Vagina (tissue), 2 donors: ENCODE measurements at regions not wholly inside any gene's neighbourhood (a gene's known extent, or its start where the extent isn't known, plus 50 kb on each side); places are given as distances from the start of the nearest gene placed in this dataset.

ENCODE experiments used
- DNase-seq, 2 donors: peaks; one replicate each; pipeline ENCODE4 v3.0.0-alpha.2; 2017; ENCODE audit errors: extremely low spot score in 2 of 2
- H3K27ac ChIP-seq: fragments of 200-600 bp; sonication (generic); one replicate; pipeline ENCODE4 v1.5.1; 2019
- H3K27me3 ChIP-seq: fragments of 200-600 bp; sonication (generic); one replicate; pipeline ENCODE4 v1.5.1; 2019
- H3K36me3 ChIP-seq, 2 donors: fragments of 200-600 bp; sonication (generic); one replicate each; pipeline ENCODE4 v1.5.1; 2017 to 2019
- H3K4me1 ChIP-seq: fragments of 200-600 bp; sonication (generic); one replicate; pipeline ENCODE4 v1.5.1; 2019
- H3K4me3 ChIP-seq, 2 donors: fragments of 200-600 bp; sonication (generic); 1 replicate in 1 of 2; 2 replicates in 1 of 2; pipeline ENCODE4 v1.5.1; 2016 to 2019
- H3K9me3 ChIP-seq: fragments of 200-600 bp; sonication (generic); one replicate; pipeline ENCODE4 v1.5.1; 2019
- CTCF ChIP-seq, 3 experiments: fragments of 450-650 bp in 2 of 3; fragments of 200-600 bp in 1 of 3; sonication (generic) in 1 of 3; IDR thresholded peaks; one replicate each; pipeline ENCODE4 v1.5.1; 2017 to 2019; ENCODE audit warnings: antibody characterized with exemption in 3 of 3, mild to moderate bottlenecking in 2 of 3, moderate library complexity in 2 of 3
- POLR2A ChIP-seq, 2 donors: fragments of 450-650 bp; IDR thresholded peaks; one replicate each; pipeline ENCODE4 v1.6.1; 2017; ENCODE audit warnings: antibody characterized with exemption in 2 of 2, mild to moderate bottlenecking in 2 of 2, moderate library complexity in 2 of 2
- POLR2AphosphoS5 ChIP-seq, 2 donors: sonication (generic); formaldehyde crosslinking; IDR thresholded peaks; one replicate each; pipeline ENCODE4 v1.9.0; 2017; ENCODE audit warnings: antibody characterized with exemption in 2 of 2, mild to moderate bottlenecking in 2 of 2, low read depth in 1 of 2; ENCODE audit not compliant: insufficient read depth in 1 of 2
- intact Hi-C: fragments of 100-400 bp; cut with DNase I; formaldehyde crosslinking; loops from one replicate; pipeline ENCODE4 v1.15.1; 2023

DNA sequence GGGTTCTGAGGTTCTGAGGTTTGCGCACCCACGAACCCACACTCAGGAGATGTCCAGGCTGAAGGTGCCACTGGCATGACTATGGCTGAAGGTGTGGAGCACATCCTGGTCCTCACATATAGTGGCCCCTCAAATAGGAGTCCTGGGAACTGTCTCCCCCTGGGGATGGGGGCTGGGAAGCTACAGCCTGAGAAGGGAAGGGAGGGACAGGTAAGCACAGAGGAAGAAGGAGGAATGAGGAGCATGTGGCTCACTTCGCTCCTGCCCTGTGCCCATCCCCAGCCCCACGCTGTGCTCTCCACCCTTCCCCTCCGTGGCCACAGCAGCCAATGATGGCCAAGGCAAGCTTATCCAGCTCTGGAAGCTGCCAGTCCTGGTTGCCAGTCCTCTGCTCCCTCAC, 123.9 kb upstream of the LHX1 start:
- peaks cover 2% of the 10 kb centered on the region for H3K4me1 ChIP-seq
- intact Hi-C loops, result no loop called here
- no peak overlapping the region for H3K27ac ChIP-seq
- no peaks in the 10 kb centered on the region for H3K9me3 ChIP-seq
- no peak overlapping the region for H3K4me3 ChIP-seq
- no peak for TF ChIP-seq POLR2A (IDR thresholded peaks at IDR 0.05)
- TF ChIP-seq CTCF (IDR thresholded peaks at IDR 0.05), result no peak
- no peak for TF ChIP-seq POLR2AphosphoS5 (IDR thresholded peaks at IDR 0.05; ENCODE audit: insufficient read depth in 1 of 2, low read depth in 1 of 2)
- no peaks in the 10 kb centered on the region for H3K36me3 ChIP-seq
- no peak for DNase-seq
- peaks cover 4% of the 10 kb centered on the region for H3K27me3 ChIP-seq

DNA sequence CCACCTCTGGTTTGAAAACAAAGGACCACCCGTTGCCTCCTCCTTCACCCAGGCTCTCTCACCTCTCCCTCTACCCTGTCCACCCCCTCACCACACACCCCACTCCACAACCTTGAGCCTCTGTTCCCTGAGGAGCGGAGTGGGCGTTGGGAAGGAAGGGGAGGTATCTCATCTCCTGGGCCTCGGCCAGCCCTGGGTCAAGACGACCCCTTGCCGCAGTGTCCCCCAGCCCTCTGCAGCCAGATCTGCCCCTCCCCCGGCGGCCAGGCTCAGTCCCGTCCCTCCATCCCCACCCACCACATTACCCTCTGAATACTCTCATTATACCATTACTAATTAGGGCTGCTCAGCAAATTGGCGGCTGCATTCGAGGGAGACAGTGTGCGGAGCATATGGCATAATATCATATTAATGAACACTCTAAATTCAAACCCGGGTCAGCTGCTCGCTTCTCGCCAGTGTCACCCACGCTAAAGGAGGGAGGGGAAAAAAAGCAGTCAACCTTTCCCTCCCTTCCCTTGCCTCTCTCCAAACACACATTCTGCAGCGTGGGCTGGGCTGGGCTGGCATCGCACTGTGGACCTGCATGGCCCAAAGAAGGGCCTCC, 123.2 kb upstream of the LHX1 start:
- no peaks in the 10 kb centered on the region for H3K27me3 ChIP-seq
- no peaks in the 10 kb centered on the region for H3K9me3 ChIP-seq
- no peak overlapping the region for H3K4me3 ChIP-seq
- DNase-seq, result no peak
- H3K36me3 ChIP-seq, result no peaks in the 10 kb centered on the region
- H3K27ac ChIP-seq, result no peak overlapping the region
- no peaks in the 10 kb centered on the region for H3K4me1 ChIP-seq
- TF ChIP-seq POLR2A (IDR thresholded peaks at IDR 0.05), result no peak
- TF ChIP-seq POLR2AphosphoS5 (IDR thresholded peaks at IDR 0.05; ENCODE audit: insufficient read depth in 1 of 2, low read depth in 1 of 2), result no peak
- TF ChIP-seq CTCF (IDR thresholded peaks at IDR 0.05), result no peak
- intact Hi-C loops, result no loop called here

DNA sequence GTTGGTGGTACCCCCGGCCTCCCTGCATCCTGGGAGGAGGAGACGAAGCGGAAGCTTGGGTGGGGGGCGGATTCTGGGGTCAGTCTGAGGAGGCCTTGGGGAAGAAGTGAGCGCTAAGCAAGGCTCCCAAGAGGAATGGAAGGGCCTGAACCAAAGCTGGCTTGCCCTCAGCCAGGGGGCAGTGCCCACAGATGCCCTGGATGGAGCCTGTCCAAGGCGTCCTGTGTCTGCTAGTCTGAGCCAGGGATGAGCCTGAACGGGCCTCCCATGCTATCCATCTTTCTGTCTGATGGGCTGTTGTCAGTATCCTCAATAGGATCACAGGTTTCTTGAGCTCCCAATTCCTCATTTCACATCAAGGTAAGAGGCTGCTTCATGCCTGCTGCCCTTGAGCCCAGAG, 122.3 kb upstream of the LHX1 start:
- no peaks in the 10 kb centered on the region for H3K4me1 ChIP-seq
- H3K27ac ChIP-seq, result no peak overlapping the region
- intact Hi-C loops, result no loop called here
- no peak for DNase-seq
- no peaks in the 10 kb centered on the region for H3K36me3 ChIP-seq
- H3K27me3 ChIP-seq, result no peaks in the 10 kb centered on the region
- TF ChIP-seq POLR2AphosphoS5 (IDR thresholded peaks at IDR 0.05; ENCODE audit: insufficient read depth in 1 of 2, low read depth in 1 of 2), result no peak
- no peak for TF ChIP-seq POLR2A (IDR thresholded peaks at IDR 0.05)
- no peak for TF ChIP-seq CTCF (IDR thresholded peaks at IDR 0.05)
- H3K9me3 ChIP-seq, result no peaks in the 10 kb centered on the region
- H3K4me3 ChIP-seq, result no peak overlapping the region

- H3K27me3 ChIP-seq, result no peaks in the 10 kb centered on the region
- no peaks in the 10 kb centered on the region for H3K9me3 ChIP-seq
- TF ChIP-seq POLR2AphosphoS5 (IDR thresholded peaks at IDR 0.05; ENCODE audit: insufficient read depth in 1 of 2, low read depth in 1 of 2) (no peak), POLR2A (IDR thresholded peaks at IDR 0.05) (no peak), CTCF (IDR thresholded peaks at IDR 0.05) (no peak)
- intact Hi-C loops, result no loop called here
- no peak overlapping the region for H3K27ac ChIP-seq
- no peak for DNase-seq
- H3K4me3 ChIP-seq, result no peak overlapping the region
- H3K4me1 ChIP-seq, result no peaks in the 10 kb centered on the region
- H3K36me3 ChIP-seq, result no peaks in the 10 kb centered on the region
These were observed 120.9 kb upstream of the LHX1 start for GRCh38 chr17:36816214-36816906.

DNA sequence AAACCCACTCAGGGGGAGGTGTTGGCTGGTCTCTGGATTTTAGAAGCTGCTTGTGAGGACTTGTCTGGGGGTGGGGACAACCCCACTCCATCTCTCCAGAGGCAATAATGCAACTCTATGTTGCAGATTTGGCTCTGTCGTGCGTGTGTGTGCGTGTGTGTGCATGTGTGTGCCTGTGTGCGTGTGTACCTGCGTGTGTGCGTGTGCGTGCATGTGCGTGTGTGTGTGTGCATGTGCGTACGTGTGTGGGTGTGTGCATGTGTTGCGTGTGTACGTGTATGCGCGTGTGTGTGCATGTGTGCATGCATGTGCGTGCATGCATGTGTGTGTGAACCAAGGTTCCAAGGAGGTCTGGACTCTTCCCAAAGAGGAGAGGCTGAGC, 120.4 kb upstream of the LHX1 start:
- Histone ChIP-seq H3K4me3 (no peak overlapping the region), H3K36me3 (no peaks in the 10 kb centered on the region), H3K27me3 (no peaks in the 10 kb centered on the region), H3K4me1 (no peaks in the 10 kb centered on the region), H3K9me3 (no peaks in the 10 kb centered on the region), H3K27ac (no peak overlapping the region)
- intact Hi-C loops, result no loop called here
- TF ChIP-seq POLR2AphosphoS5 (IDR thresholded peaks at IDR 0.05; ENCODE audit: insufficient read depth in 1 of 2, low read depth in 1 of 2), result no peak
- no peak for TF ChIP-seq POLR2A (IDR thresholded peaks at IDR 0.05)
- TF ChIP-seq CTCF (IDR thresholded peaks at IDR 0.05), result no peak
- no peak for DNase-seq
